HEK293T (cell line): ENCODE measurements at regions not wholly inside any gene's neighbourhood (a gene's known extent, or its start where the extent isn't known, plus 50 kb on each side); places are given as distances from the start of the nearest gene placed in this dataset.

Source experiments
- CTCF ChIA-PET: fragments of 350-600 bp; formaldehyde crosslinking; extraction: SDS; loops from one replicate; lab custom pipeline; 2021; ENCODE audit warnings: antibody characterized with exemption, inconsistent platforms; lab: Yijun Ruan, JAX
- POLR2A ChIA-PET: fragments of 350-600 bp; formaldehyde crosslinking; extraction: SDS; loops from one replicate; lab custom pipeline; 2020; ENCODE audit warnings: antibody characterized with exemption, inconsistent platforms; lab: Yijun Ruan, JAX
- DNase-seq: peaks from one replicate; pipeline ENCODE4 v3.0.0; 2012; ENCODE audit warnings: mixed read lengths; ENCODE audit errors: extremely low spot score
- ARNT ChIP-seq: fragments of 450-650 bp; IDR thresholded peaks from 2 replicates; pipeline ENCODE4 v1.6.1; 2017; ENCODE audit warnings: mild to moderate bottlenecking
- BHLHE40 ChIP-seq: fragments of 450-650 bp; IDR thresholded peaks from 2 replicates; pipeline ENCODE4 v1.6.1; 2016; ENCODE audit warnings: mild to moderate bottlenecking, moderate library complexity, borderline replicate concordance
- CTBP1 ChIP-seq: fragments of 450-650 bp; IDR thresholded peaks from 2 replicates; pipeline ENCODE4 v1.6.1; 2016; ENCODE audit warnings: borderline replicate concordance
- ELF4 ChIP-seq: fragments of 450-650 bp; IDR thresholded peaks from 2 replicates; pipeline ENCODE4 v1.6.1; 2017; ENCODE audit warnings: antibody characterized with exemption
- FOXA1 ChIP-seq: fragments of 450-650 bp; IDR thresholded peaks from 2 replicates; pipeline ENCODE4 v1.6.1; 2016; ENCODE audit warnings: mild to moderate bottlenecking
- FOXK2 ChIP-seq: fragments of 450-650 bp; IDR thresholded peaks from 2 replicates; pipeline ENCODE4 v1.6.1; 2016; ENCODE audit warnings: mild to moderate bottlenecking
- FOXM1 ChIP-seq: fragments of 450-650 bp; IDR thresholded peaks from 2 replicates; pipeline ENCODE4 v1.6.1; 2017; ENCODE audit warnings: mild to moderate bottlenecking, borderline replicate concordance
- HDGF ChIP-seq: fragments of 450-650 bp; IDR thresholded peaks from 2 replicates; pipeline ENCODE4 v1.6.1; 2017; ENCODE audit warnings: antibody characterized with exemption, borderline replicate concordance
- L3MBTL2 ChIP-seq: fragments of 450-650 bp; conservative IDR thresholded peaks from 2 replicates; pipeline ENCODE4 v1.6.1; 2016; ENCODE audit warnings: mild to moderate bottlenecking
- LEF1 ChIP-seq: fragments of 450-650 bp; IDR thresholded peaks from 2 replicates; pipeline ENCODE4 v1.6.1; 2017; ENCODE audit warnings: mild to moderate bottlenecking, borderline replicate concordance
- NFRKB ChIP-seq: fragments of 450-650 bp; IDR thresholded peaks from 2 replicates; pipeline ENCODE4 v1.6.1; 2016; ENCODE audit warnings: mild to moderate bottlenecking, moderate library complexity
- PKNOX1 ChIP-seq: fragments of 450-650 bp; IDR thresholded peaks from 2 replicates; pipeline ENCODE4 v1.6.1; 2016
- SP1 ChIP-seq: fragments of 450-650 bp; IDR thresholded peaks from 2 replicates; pipeline ENCODE4 v1.6.1; 2017
- SUZ12 ChIP-seq: fragments of 450-650 bp; IDR thresholded peaks from 2 replicates; pipeline ENCODE4 v1.6.1; 2016; ENCODE audit warnings: mild to moderate bottlenecking
- TARDBP ChIP-seq: fragments of 450-650 bp; IDR thresholded peaks from 2 replicates; pipeline ENCODE4 v1.6.1; 2016
- ZNF384 ChIP-seq: fragments of 450-650 bp; IDR thresholded peaks from 2 replicates; pipeline ENCODE4 v1.6.1; 2016

- TF ChIP-seq CTBP1 (no peak), SUZ12 (no peak), ELF4 (no peak), FOXM1 (no peak), PKNOX1 (no peak), L3MBTL2 (no peak), FOXK2 (no peak), TARDBP (no peak)
- ChIA-PET POLR2A (no interaction called here), CTCF (interaction anchor here (1.0 kb wide), 1 partner anchor 20 kb away, joined by 3 read pairs; no protein-coding TSS in a partner anchor)
- DNase-seq: no peak
These were observed 153.0 kb upstream of the FAM20A start for GRCh38 chr17:68753985-68754769.

DNA sequence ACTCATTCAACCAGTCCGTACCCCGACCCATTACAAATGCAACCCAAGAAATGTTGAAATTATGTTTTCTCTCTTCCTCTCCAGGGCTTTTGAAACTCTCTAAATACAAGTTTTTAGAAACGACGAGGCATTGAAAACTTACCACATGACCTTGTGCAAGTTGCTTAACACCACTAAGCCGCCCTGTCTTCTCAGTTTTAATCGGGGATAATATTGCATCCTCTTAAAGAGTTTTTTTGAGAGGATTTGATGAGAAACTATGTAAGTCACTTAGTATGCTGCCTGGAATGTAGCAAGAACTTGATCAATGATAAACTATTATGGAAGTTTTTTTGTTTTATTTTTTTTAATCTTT is 149.0 kb upstream of the FAM20A start:
- CTCF ChIA-PET: no interaction called here
- no peak for DNase-seq
- POLR2A ChIA-PET: no interaction called here
- no peak for TF ChIP-seq ARNT
- TF ChIP-seq FOXM1: no peak
- TF ChIP-seq NFRKB: no peak
- TF ChIP-seq FOXA1: no peak
- no peak for TF ChIP-seq ELF4
- no peak for TF ChIP-seq SUZ12
- TF ChIP-seq FOXK2: no peak
- no peak for TF ChIP-seq L3MBTL2
- TF ChIP-seq CTBP1: no peak
- TF ChIP-seq SP1: no peak
- no peak for TF ChIP-seq ZNF384
- no peak for TF ChIP-seq LEF1
- no peak for TF ChIP-seq BHLHE40
- no peak for TF ChIP-seq PKNOX1
- TF ChIP-seq TARDBP: no peak
- no peak for TF ChIP-seq HDGF

DNA sequence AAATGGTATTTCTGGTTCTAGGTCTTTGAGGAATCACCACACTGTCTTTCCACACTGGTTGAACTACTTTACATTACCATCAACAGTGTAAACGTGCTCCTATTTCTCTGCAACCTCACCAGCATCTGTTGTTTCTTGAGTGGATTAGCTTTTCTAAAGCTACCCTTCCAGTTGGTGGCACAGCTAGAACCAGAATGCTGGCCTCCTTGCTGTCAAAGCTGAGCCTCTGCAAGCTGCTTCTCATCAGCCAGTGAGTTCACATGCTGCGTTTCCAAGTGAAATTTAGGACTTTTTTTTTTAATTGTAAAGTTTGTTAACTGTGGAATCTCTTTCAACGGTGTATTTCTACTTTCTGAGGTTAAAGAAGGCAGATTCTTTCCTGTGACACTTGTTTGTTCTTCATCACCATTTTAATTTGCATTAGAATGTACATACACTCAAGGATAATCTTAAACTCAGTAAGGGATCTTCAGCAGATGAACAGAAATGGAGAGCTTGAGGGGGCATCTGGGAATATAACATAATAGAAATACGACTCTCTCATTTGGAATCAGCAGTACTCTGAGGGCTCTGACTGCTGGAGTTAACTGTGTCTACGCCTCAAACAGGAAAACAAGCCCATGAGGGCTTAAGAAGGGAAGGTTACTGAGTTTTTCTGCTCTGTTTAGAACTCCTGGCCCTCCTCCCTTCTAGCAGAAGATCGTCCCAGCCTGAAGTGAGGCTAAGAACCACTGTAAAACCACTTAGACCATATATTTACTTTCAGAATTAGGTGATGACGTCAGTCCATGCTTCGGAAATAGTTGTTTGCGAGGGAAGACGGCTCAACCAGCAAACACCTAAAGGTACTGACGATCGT is 148.4 kb upstream of the FAM20A start:
- ChIA-PET CTCF (no interaction called here), POLR2A (no interaction called here)
- TF ChIP-seq FOXK2 (no peak), ELF4 (no peak), SUZ12 (no peak), LEF1 (no peak)
- DNase-seq: no peak

DNA sequence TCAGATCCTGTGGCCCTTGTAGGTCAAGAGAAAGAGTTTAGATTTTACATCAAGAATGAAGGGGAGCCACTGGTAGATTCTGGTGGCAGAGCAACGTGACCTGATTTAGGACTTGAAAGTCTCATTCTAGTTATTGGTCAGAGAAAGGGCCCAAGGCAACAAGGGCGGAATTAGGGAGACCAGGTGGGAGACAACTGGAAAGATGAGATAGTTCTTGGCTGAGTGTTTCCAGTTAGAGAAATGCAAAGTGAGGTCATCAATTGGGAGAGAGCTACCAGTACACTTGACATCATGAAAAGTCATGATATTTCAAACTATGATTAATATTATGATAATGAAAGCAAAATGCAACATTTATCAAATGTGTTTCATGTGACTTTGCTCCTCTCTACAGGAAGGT is 147.2 kb upstream of the FAM20A start:
- ChIA-PET CTCF (no interaction called here), POLR2A (no interaction called here)
- no peak for DNase-seq
- TF ChIP-seq ARNT (no peak), FOXA1 (no peak), LEF1 (no peak), NFRKB (no peak), ELF4 (no peak)

- ChIA-PET POLR2A (no interaction called here), CTCF (interaction anchor here (1.0 kb wide), 1 partner anchor 24 kb away, joined by 6 read pairs; no protein-coding TSS in a partner anchor)
- peak; percentile 51 for DNase-seq
- TF ChIP-seq L3MBTL2: no peak
- TF ChIP-seq HDGF: no peak
These were observed 139.6 kb upstream of the FAM20A start for GRCh38 chr17:68740555-68741447.

DNA sequence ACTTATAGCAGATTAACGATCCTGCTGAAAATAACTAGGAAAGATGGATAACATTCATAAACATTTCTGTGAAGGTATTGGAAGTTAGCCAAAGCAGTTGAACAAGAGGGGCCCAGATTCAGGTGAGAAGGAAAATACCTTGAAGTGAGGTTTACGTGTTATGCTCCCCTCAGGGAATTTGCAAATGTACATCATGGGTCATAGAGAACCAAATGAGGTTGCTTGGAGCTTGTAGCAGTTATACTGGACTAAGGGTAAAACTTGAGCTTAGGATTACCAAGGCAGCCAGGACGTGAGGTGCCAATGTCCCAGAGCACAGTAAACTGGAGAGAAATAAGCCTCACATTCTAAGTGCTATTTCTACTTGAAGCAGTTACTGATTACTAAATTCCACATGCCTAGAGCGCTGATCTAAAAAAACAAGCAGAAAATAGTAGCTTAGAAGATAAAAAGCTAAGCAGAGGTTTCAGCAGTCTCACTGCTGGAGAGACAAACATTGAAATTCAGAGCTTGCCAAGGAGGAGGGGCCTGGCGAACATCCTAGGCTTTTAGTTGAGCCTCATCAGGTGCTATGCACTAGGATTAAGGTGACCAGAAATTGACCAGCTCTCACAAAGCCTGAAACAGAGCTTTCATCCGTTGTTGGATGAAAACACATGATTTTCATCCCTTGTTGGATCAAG is 136.7 kb upstream of the FAM20A start:
- no peak for DNase-seq
- ChIA-PET POLR2A (interaction anchor here (0.6 kb wide), 1 partner anchor 76 kb away, joined by 3 read pairs; no protein-coding TSS in a partner anchor), CTCF (interaction anchor here (0.5 to 1.1 kb wide), 2 partner anchors 10 to 560 kb away, joined by 3 to 4 read pairs; no protein-coding TSS in a partner anchor)
- TF ChIP-seq SUZ12 (no peak), CTBP1 (no peak), ZNF384 (no peak), BHLHE40 (no peak), NFRKB (no peak), FOXM1 (no peak), ELF4 (no peak), FOXA1 (no peak), TARDBP (no peak), SP1 (no peak), LEF1 (no peak), FOXK2 (no peak), ARNT (no peak), HDGF (no peak), L3MBTL2 (no peak)
